ENCODE measurements at regions not wholly inside any gene's neighbourhood (a gene's known extent, or its start where the extent isn't known, plus 50 kb on each side); places are given as distances from the start of the nearest gene placed in this dataset.

DNA sequence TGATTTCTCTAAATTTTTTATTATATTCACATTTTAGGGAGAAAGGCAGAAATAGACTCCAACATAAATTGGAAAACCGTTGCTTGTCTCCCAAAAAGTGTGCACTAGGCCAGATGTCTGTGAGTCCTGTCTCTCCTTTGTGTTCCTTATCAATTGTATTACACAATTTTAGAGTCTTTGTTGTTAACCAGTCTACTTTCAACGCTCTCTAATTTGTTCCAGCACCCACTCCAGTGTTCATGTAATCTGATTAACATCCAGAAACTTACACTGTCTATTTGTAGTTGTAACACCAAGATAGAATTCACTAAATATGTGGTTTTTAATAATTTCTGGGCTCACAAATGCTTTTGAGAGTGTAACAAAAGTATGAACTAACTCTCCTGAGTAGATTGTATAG is 195.6 kb downstream of the FSIP2 start:
- no peaks in the 10 kb centered on the region for H3K4me1 ChIP-seq (ENCODE audit: control insufficient read depth in 1 of 2, insufficient read depth in 2 of 2, low read length in 2 of 2)
- no peak overlapping the region for H2AK5ac ChIP-seq (ENCODE audit: low read length)
- H2BK12ac ChIP-seq (ENCODE audit: low read length) = no peak overlapping the region
- no peak overlapping the region for H3K14ac ChIP-seq (ENCODE audit: low read length)
- DNase-seq = no peak
- H3K36me3 ChIP-seq (ENCODE audit: control insufficient read depth in 1 of 2, insufficient read depth in 2 of 2, low read length in 2 of 2) = no peaks in the 10 kb centered on the region
- H3K4me2 ChIP-seq (ENCODE audit: low read length) = no peak overlapping the region
- H3K27ac ChIP-seq (ENCODE audit: low read depth, low read length) = no peak overlapping the region
- no peaks in the 10 kb centered on the region for H3K79me2 ChIP-seq (ENCODE audit: control insufficient read depth, insufficient read depth, low read length, poor library complexity)
- H4K91ac ChIP-seq (ENCODE audit: low read depth, low read length) = no peak overlapping the region
- H3K18ac ChIP-seq (ENCODE audit: low read length) = no peak overlapping the region
- no peak overlapping the region for H3K23ac ChIP-seq (ENCODE audit: low read length)
- H3K4me3 ChIP-seq (ENCODE audit: low read depth, low read length) = no peak overlapping the region
- no peak overlapping the region for H2BK5ac ChIP-seq (ENCODE audit: low read depth, low read length, poor library complexity)
- H2AFZ ChIP-seq (ENCODE audit: insufficient read depth, low read length, poor library complexity) = no peak overlapping the region
- H3K4ac ChIP-seq (ENCODE audit: low read depth, low read length) = no peak overlapping the region
- no peaks in the 10 kb centered on the region for H3K27me3 ChIP-seq (ENCODE audit: insufficient read depth, low read length)
- no peak overlapping the region for H2BK120ac ChIP-seq (ENCODE audit: insufficient read depth, low read length, poor library complexity)
- H3K79me1 ChIP-seq (ENCODE audit: low read length) = no peaks in the 10 kb centered on the region
- H4K12ac ChIP-seq (ENCODE audit: low read depth, low read length) = no peak overlapping the region
- H3K9ac ChIP-seq (ENCODE audit: low read length) = no peak overlapping the region
- no peak overlapping the region for H4K8ac ChIP-seq (ENCODE audit: low read depth, low read length)
- WGBS (ENCODE audit: extremely low coverage, insufficient coverage, insufficient read length) = no CpG with 5 or more reads among the region's 2 CpGs
- H3K9me3 ChIP-seq (ENCODE audit: insufficient read depth, low read depth, low read length) = no peaks in the 10 kb centered on the region

DNA sequence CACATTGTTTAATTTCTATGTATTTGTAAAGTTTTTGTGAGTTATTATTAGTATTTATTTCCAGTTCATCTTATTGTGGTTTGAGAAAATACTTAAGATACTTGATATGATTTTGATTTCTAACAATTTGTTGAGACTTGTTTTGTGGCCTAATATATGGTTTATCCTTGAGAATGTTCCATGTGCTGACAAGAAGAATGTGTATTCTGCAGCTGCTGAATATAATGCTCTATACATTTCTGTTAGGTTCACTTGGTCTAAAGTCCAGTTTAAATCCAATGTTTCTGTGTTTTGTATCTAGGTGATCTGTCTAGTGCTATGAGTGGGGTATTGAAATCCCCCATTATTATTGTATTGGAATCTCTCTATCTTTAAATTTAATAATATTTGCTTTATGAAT is 201.3 kb downstream of the FSIP2 start:
- Histone ChIP-seq H4K12ac (ENCODE audit: low read depth, low read length) (no peak overlapping the region), H3K23ac (ENCODE audit: low read length) (no peak overlapping the region), H2BK12ac (ENCODE audit: low read length) (no peak overlapping the region), H2BK120ac (ENCODE audit: insufficient read depth, low read length, poor library complexity) (no peak overlapping the region), H3K14ac (ENCODE audit: low read length) (no peak overlapping the region), H3K36me3 (ENCODE audit: control insufficient read depth in 1 of 2, insufficient read depth in 2 of 2, low read length in 2 of 2) (no peaks in the 10 kb centered on the region), H3K4me3 (ENCODE audit: low read depth, low read length) (no peak overlapping the region), H3K4ac (ENCODE audit: low read depth, low read length) (no peak overlapping the region), H3K18ac (ENCODE audit: low read length) (no peak overlapping the region), H2BK5ac (ENCODE audit: low read depth, low read length, poor library complexity) (no peak overlapping the region), H3K27me3 (ENCODE audit: insufficient read depth, low read length) (no peaks in the 10 kb centered on the region), H2AFZ (ENCODE audit: insufficient read depth, low read length, poor library complexity) (no peak overlapping the region), H4K91ac (ENCODE audit: low read depth, low read length) (no peak overlapping the region), H3K4me2 (ENCODE audit: low read length) (no peak overlapping the region), H3K9me3 (ENCODE audit: insufficient read depth, low read depth, low read length) (no peaks in the 10 kb centered on the region), H2AK5ac (ENCODE audit: low read length) (no peak overlapping the region), H3K79me1 (ENCODE audit: low read length) (no peaks in the 10 kb centered on the region), H4K8ac (ENCODE audit: low read depth, low read length) (no peak overlapping the region), H3K9ac (ENCODE audit: low read length) (no peak overlapping the region), H3K79me2 (ENCODE audit: control insufficient read depth, insufficient read depth, low read length, poor library complexity) (no peaks in the 10 kb centered on the region), H3K4me1 (ENCODE audit: control insufficient read depth in 1 of 2, insufficient read depth in 2 of 2, low read length in 2 of 2) (no peaks in the 10 kb centered on the region), H3K27ac (ENCODE audit: low read depth, low read length) (no peak overlapping the region)
- no peak for DNase-seq

DNA sequence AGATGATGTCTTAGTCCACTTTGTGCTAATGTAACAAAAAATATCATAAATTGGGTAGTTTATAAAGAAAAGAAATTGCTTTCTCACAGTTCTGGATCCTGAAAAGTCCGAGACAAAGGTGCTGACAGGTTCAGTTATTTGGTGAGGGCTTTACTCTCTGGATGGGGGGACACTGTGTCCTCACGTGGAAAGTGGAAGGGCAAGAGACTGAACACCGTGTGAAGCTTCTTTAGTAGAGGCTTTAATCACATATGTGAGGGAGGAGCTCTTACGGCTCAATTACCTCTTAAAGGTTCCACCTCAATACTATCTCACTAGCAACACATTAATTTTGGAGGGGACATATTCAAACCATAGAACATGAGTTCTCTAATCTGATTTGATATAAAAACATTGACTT is 204.3 kb downstream of the FSIP2 start:
- Histone ChIP-seq H4K8ac (ENCODE audit: low read depth, low read length) (no peak overlapping the region), H3K4me2 (ENCODE audit: low read length) (no peak overlapping the region), H3K27me3 (ENCODE audit: insufficient read depth, low read length) (no peaks in the 10 kb centered on the region), H3K36me3 (ENCODE audit: control insufficient read depth in 1 of 2, insufficient read depth in 2 of 2, low read length in 2 of 2) (no peaks in the 10 kb centered on the region), H3K14ac (ENCODE audit: low read length) (no peak overlapping the region), H4K91ac (ENCODE audit: low read depth, low read length) (no peak overlapping the region), H3K23ac (ENCODE audit: low read length) (no peak overlapping the region), H3K9me3 (ENCODE audit: insufficient read depth, low read depth, low read length) (no peaks in the 10 kb centered on the region), H3K79me1 (ENCODE audit: low read length) (no peaks in the 10 kb centered on the region), H3K4ac (ENCODE audit: low read depth, low read length) (no peak overlapping the region), H4K12ac (ENCODE audit: low read depth, low read length) (no peak overlapping the region), H2BK12ac (ENCODE audit: low read length) (no peak overlapping the region), H3K4me3 (ENCODE audit: low read depth, low read length) (no peak overlapping the region), H2BK5ac (ENCODE audit: low read depth, low read length, poor library complexity) (no peak overlapping the region), H2AK5ac (ENCODE audit: low read length) (no peak overlapping the region), H3K18ac (ENCODE audit: low read length) (no peak overlapping the region), H2BK120ac (ENCODE audit: insufficient read depth, low read length, poor library complexity) (no peak overlapping the region), H3K27ac (ENCODE audit: low read depth, low read length) (no peak overlapping the region), H2AFZ (ENCODE audit: insufficient read depth, low read length, poor library complexity) (no peak overlapping the region), H3K79me2 (ENCODE audit: control insufficient read depth, insufficient read depth, low read length, poor library complexity) (no peaks in the 10 kb centered on the region), H3K4me1 (ENCODE audit: control insufficient read depth in 1 of 2, insufficient read depth in 2 of 2, low read length in 2 of 2) (no peaks in the 10 kb centered on the region), H3K9ac (ENCODE audit: low read length) (no peak overlapping the region)
- no CpG with 5 or more reads among the region's 4 CpGs for WGBS (ENCODE audit: extremely low coverage, insufficient coverage, insufficient read length)
- DNase-seq = no peak

DNA sequence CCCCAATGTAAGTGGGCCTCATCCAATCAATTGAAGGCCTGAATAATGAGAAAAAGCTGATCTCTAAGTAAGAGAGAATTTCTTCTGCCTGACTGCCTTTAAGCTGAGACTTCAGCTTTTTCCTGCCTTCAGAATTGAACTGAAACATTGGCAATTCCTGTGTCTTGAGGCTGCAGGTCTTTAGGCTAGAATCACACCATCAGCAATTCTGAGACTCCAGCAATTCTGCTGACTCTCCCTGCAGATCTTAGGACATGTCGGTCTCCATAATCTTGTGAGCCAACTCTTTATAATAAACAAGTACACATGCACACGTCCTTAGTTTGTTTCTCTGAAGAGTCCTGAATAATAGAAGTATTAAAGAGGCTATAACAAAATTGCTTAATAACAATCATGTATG is 209.1 kb downstream of the FSIP2 start:
- Histone ChIP-seq H3K9ac (ENCODE audit: low read length) (no peak overlapping the region), H2AFZ (ENCODE audit: insufficient read depth, low read length, poor library complexity) (no peak overlapping the region), H3K9me3 (ENCODE audit: insufficient read depth, low read depth, low read length) (no peaks in the 10 kb centered on the region), H2BK5ac (ENCODE audit: low read depth, low read length, poor library complexity) (no peak overlapping the region), H2AK5ac (ENCODE audit: low read length) (no peak overlapping the region), H3K4me3 (ENCODE audit: low read depth, low read length) (no peak overlapping the region), H3K4me1 (ENCODE audit: control insufficient read depth in 1 of 2, insufficient read depth in 2 of 2, low read length in 2 of 2) (no peaks in the 10 kb centered on the region), H3K27ac (ENCODE audit: low read depth, low read length) (no peak overlapping the region), H3K79me2 (ENCODE audit: control insufficient read depth, insufficient read depth, low read length, poor library complexity) (no peaks in the 10 kb centered on the region), H3K4ac (ENCODE audit: low read depth, low read length) (no peak overlapping the region), H3K18ac (ENCODE audit: low read length) (no peak overlapping the region), H3K79me1 (ENCODE audit: low read length) (no peaks in the 10 kb centered on the region), H2BK120ac (ENCODE audit: insufficient read depth, low read length, poor library complexity) (no peak overlapping the region), H3K14ac (ENCODE audit: low read length) (no peak overlapping the region), H4K12ac (ENCODE audit: low read depth, low read length) (no peak overlapping the region), H3K23ac (ENCODE audit: low read length) (no peak overlapping the region), H4K91ac (ENCODE audit: low read depth, low read length) (no peak overlapping the region), H4K8ac (ENCODE audit: low read depth, low read length) (no peak overlapping the region), H3K4me2 (ENCODE audit: low read length) (no peak overlapping the region), H2BK12ac (ENCODE audit: low read length) (no peak overlapping the region), H3K36me3 (ENCODE audit: control insufficient read depth in 1 of 2, insufficient read depth in 2 of 2, low read length in 2 of 2) (no peaks in the 10 kb centered on the region), H3K27me3 (ENCODE audit: insufficient read depth, low read length) (no peaks in the 10 kb centered on the region)
- no peak for DNase-seq
- WGBS (ENCODE audit: extremely low coverage, insufficient coverage, insufficient read length) = no CpG with 5 or more reads among the region's 2 CpGs

DNA sequence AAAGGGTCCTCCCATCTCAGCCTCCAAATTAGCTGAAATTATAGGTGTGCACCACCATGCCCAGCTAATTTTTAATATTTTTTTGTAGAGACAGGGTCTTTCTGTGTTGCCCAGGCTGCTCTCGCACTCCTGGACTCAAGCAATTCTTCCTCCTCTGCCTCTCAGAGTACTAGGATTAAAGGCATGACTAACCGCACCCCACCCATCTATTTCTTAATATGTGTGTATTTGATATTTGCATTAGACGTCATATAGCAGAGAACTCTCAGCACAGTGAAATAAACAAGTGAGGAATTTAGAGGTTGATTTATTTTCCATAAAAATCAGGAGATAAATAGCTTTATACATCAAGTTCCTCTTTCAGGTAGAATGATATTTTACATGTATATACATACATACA is 213.5 kb downstream of the FSIP2 start:
- H3K23ac ChIP-seq (ENCODE audit: low read length) = no peak overlapping the region
- H3K14ac ChIP-seq (ENCODE audit: low read length) = no peak overlapping the region
- no peak overlapping the region for H3K4ac ChIP-seq (ENCODE audit: low read depth, low read length)
- no peak overlapping the region for H3K4me3 ChIP-seq (ENCODE audit: low read depth, low read length)
- no peaks in the 10 kb centered on the region for H3K27me3 ChIP-seq (ENCODE audit: insufficient read depth, low read length)
- H3K18ac ChIP-seq (ENCODE audit: low read length) = no peak overlapping the region
- no peak overlapping the region for H2BK12ac ChIP-seq (ENCODE audit: low read length)
- no peak overlapping the region for H3K4me2 ChIP-seq (ENCODE audit: low read length)
- H2AFZ ChIP-seq (ENCODE audit: insufficient read depth, low read length, poor library complexity) = no peak overlapping the region
- DNase-seq = no peak
- H3K9ac ChIP-seq (ENCODE audit: low read length) = no peak overlapping the region
- no peaks in the 10 kb centered on the region for H3K9me3 ChIP-seq (ENCODE audit: insufficient read depth, low read depth, low read length)
- no peak overlapping the region for H4K8ac ChIP-seq (ENCODE audit: low read depth, low read length)
- no peak overlapping the region for H2AK5ac ChIP-seq (ENCODE audit: low read length)
- H3K36me3 ChIP-seq (ENCODE audit: control insufficient read depth in 1 of 2, insufficient read depth in 2 of 2, low read length in 2 of 2) = no peaks in the 10 kb centered on the region
- no peak overlapping the region for H2BK5ac ChIP-seq (ENCODE audit: low read depth, low read length, poor library complexity)
- H4K12ac ChIP-seq (ENCODE audit: low read depth, low read length) = no peak overlapping the region
- WGBS (ENCODE audit: extremely low coverage, insufficient coverage, insufficient read length) = no CpG with 5 or more reads among the region's 3 CpGs
- no peaks in the 10 kb centered on the region for H3K4me1 ChIP-seq (ENCODE audit: control insufficient read depth in 1 of 2, insufficient read depth in 2 of 2, low read length in 2 of 2)
- no peak overlapping the region for H2BK120ac ChIP-seq (ENCODE audit: insufficient read depth, low read length, poor library complexity)
- H3K79me1 ChIP-seq (ENCODE audit: low read length) = no peaks in the 10 kb centered on the region
- no peaks in the 10 kb centered on the region for H3K79me2 ChIP-seq (ENCODE audit: control insufficient read depth, insufficient read depth, low read length, poor library complexity)
- H3K27ac ChIP-seq (ENCODE audit: low read depth, low read length) = no peak overlapping the region
- H4K91ac ChIP-seq (ENCODE audit: low read depth, low read length) = no peak overlapping the region
